ENCODE measurements at regions not wholly inside any gene's neighbourhood (a gene's known extent, or its start where the extent isn't known, plus 50 kb on each side); places are given as distances from the start of the nearest gene placed in this dataset.

GRCh38 chr2:104698276-104698675 lies 155.6 kb upstream of the POU3F3 start (continued):
- TF ChIP-seq SP2 (IDR thresholded peaks at IDR 0.05; ENCODE audit: low read length) (no peak), ATF3 (IDR thresholded peaks at IDR 0.05; ENCODE audit: insufficient read depth, low read depth, low read length) (no peak), CHD2 (IDR thresholded peaks at IDR 0.05; ENCODE audit: low read length) (no peak)

Data from H1 (cell line).